HL-60 (cell line): ENCODE measurements at regions not wholly inside any gene's neighbourhood (a gene's known extent, or its start where the extent isn't known, plus 50 kb on each side); places are given as distances from the start of the nearest gene placed in this dataset.

ENCODE experiments used
- DNase-seq, 2 experiments: peaks; one replicate each; pipeline ENCODE4 v3.0.0-alpha.2; 2010 to 2020; ENCODE audit warnings: low read depth in 1 of 2, low spot score in 1 of 2
- H3K27ac ChIP-seq: fragments of 250-450 bp; sonication (Bioruptor Pico); replicated peaks from 2 replicates; pipeline ENCODE4 v1.5.1; 2020; ENCODE audit warnings: mild to moderate bottlenecking, moderate library complexity
- H3K27me3 ChIP-seq: fragments of 250-450 bp; sonication (Bioruptor Pico); 2 replicates; pipeline ENCODE4 v1.5.1; 2021; ENCODE audit warnings: mild to moderate bottlenecking, moderate library complexity; ENCODE audit not compliant: insufficient read depth, poor library complexity, severe bottlenecking
- H3K4me3 ChIP-seq: replicated peaks from 2 replicates; pipeline ENCODE4 v1.5.1; 2011; ENCODE audit warnings: mild to moderate bottlenecking, control low read depth, low read length; ENCODE audit not compliant: insufficient read depth
- GABPA ChIP-seq: IDR thresholded peaks from 2 replicates; pipeline ENCODE4 v1.6.1; 2012; ENCODE audit warnings: low read depth
- POLR2AphosphoS5 ChIP-seq: IDR thresholded peaks from 2 replicates; pipeline ENCODE4 v1.6.1; 2012; ENCODE audit warnings: low read depth
- SPI1 ChIP-seq: IDR thresholded peaks from 2 replicates; pipeline ENCODE4 v1.6.1; 2012; ENCODE audit warnings: low read depth, mild to moderate bottlenecking, borderline replicate concordance
- TF ChIP-seq, protein P1 (sequence below): IDR thresholded peaks from one replicate; pipeline ENCODE4 v1.5.1; 2011; ENCODE audit warnings: low read length, control low read depth, inconsistent platforms; ENCODE audit not compliant: insufficient read depth
- TF ChIP-seq, protein P2 (sequence below): IDR thresholded peaks from 2 replicates; pipeline ENCODE4 v1.6.1; 2012; ENCODE audit warnings: low read depth; ENCODE audit not compliant: insufficient replicate concordance

DNA sequence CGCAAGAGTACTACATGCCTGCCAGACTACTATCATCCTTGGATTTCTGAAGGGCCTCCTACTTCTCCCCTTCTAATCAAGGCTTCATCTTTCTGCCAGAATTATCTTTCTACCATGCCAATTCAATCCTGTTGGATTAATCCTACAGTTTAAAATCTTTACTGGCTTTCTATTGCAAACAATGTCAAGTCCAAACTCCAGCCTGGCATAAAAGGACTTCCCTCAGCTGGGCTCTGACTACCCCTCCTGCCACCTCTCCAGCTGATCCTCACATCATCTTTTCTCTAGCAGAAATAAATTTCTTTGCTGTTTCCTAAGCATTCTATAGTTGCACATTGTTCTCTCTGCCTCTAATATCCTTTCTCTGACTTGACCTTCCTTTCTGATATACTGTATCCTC, 119.7 kb upstream of the RAD23B start:
- TF ChIP-seq, protein P1, sequence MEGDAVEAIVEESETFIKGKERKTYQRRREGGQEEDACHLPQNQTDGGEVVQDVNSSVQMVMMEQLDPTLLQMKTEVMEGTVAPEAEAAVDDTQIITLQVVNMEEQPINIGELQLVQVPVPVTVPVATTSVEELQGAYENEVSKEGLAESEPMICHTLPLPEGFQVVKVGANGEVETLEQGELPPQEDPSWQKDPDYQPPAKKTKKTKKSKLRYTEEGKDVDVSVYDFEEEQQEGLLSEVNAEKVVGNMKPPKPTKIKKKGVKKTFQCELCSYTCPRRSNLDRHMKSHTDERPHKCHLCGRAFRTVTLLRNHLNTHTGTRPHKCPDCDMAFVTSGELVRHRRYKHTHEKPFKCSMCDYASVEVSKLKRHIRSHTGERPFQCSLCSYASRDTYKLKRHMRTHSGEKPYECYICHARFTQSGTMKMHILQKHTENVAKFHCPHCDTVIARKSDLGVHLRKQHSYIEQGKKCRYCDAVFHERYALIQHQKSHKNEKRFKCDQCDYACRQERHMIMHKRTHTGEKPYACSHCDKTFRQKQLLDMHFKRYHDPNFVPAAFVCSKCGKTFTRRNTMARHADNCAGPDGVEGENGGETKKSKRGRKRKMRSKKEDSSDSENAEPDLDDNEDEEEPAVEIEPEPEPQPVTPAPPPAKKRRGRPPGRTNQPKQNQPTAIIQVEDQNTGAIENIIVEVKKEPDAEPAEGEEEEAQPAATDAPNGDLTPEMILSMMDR = no peak
- TF ChIP-seq GABPA (no peak), POLR2AphosphoS5 (no peak), SPI1 (no peak)
- TF ChIP-seq, protein P2, sequence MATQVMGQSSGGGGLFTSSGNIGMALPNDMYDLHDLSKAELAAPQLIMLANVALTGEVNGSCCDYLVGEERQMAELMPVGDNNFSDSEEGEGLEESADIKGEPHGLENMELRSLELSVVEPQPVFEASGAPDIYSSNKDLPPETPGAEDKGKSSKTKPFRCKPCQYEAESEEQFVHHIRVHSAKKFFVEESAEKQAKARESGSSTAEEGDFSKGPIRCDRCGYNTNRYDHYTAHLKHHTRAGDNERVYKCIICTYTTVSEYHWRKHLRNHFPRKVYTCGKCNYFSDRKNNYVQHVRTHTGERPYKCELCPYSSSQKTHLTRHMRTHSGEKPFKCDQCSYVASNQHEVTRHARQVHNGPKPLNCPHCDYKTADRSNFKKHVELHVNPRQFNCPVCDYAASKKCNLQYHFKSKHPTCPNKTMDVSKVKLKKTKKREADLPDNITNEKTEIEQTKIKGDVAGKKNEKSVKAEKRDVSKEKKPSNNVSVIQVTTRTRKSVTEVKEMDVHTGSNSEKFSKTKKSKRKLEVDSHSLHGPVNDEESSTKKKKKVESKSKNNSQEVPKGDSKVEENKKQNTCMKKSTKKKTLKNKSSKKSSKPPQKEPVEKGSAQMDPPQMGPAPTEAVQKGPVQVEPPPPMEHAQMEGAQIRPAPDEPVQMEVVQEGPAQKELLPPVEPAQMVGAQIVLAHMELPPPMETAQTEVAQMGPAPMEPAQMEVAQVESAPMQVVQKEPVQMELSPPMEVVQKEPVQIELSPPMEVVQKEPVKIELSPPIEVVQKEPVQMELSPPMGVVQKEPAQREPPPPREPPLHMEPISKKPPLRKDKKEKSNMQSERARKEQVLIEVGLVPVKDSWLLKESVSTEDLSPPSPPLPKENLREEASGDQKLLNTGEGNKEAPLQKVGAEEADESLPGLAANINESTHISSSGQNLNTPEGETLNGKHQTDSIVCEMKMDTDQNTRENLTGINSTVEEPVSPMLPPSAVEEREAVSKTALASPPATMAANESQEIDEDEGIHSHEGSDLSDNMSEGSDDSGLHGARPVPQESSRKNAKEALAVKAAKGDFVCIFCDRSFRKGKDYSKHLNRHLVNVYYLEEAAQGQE = no peak
- H3K27ac ChIP-seq = no peak overlapping the region
- DNase-seq = no peak
- H3K4me3 ChIP-seq = no peak overlapping the region
- no peaks in the 10 kb centered on the region for H3K27me3 ChIP-seq

DNA sequence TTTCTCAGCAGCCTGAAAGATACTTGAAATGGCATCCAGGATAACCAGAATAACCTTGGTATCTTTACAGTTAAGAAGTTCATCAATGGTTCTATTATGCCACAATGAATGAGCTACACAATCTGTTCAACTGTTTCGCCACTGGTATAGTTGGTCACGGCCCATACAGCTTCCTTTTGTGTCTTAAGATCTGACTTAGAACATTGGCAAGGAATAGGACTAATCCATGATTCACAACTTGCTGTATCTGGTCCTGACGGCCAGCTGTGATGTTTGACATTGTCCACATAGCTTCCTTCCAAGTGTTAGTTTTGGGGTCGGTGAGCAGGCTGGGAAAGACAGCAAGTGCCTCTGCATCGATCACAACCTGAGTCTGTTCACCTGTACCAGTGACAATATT, 113.3 kb upstream of the RAD23B start:
- H3K27me3 ChIP-seq = no peaks in the 10 kb centered on the region
- no peak overlapping the region for H3K27ac ChIP-seq
- H3K4me3 ChIP-seq = no peak overlapping the region
- no peak for DNase-seq
- TF ChIP-seq POLR2AphosphoS5 = no peak
- TF ChIP-seq, protein P2 = no peak
- TF ChIP-seq SPI1 = no peak
- TF ChIP-seq, protein P1 = no peak
- TF ChIP-seq GABPA = no peak

DNA sequence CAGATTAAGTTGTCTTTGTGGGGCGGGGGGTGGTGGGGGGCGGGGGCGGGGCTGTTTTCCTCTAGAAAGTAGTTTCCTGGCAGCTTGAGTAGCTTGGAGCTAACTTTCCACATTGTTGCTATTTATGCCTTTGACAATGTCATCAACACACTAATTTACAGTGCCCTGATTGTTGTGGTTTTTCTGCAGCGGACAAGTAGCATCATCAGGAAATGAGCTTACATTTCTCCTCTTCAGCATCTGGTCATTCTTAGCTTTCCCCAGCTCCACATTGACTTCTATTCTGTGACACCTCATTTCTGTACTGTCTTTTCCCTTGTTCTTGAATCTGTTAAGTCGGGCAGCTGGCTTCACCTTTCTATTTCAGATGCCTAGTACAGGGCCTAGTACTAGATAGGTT, 112.3 kb upstream of the RAD23B start:
- Histone ChIP-seq H3K27me3 (no peaks in the 10 kb centered on the region), H3K4me3 (no peak overlapping the region), H3K27ac (no peak overlapping the region)
- DNase-seq = no peak
- TF ChIP-seq POLR2AphosphoS5 (no peak), GABPA (no peak), SPI1 (no peak)
- TF ChIP-seq, protein P2 = no peak
- TF ChIP-seq, protein P1 = no peak
